DND-41 (cell line): ENCODE measurements at regions not wholly inside any gene's neighbourhood (a gene's known extent, or its start where the extent isn't known, plus 50 kb on each side); places are given as distances from the start of the nearest gene placed in this dataset.

Experiments
- CTCF ChIP-seq: IDR thresholded peaks from 2 replicates; pipeline ENCODE4 v1.5.1; 2012; ENCODE audit warnings: borderline replicate concordance, low read length, moderate library complexity, mild to moderate bottlenecking; ENCODE audit not compliant: poor library complexity, severe bottlenecking; ENCODE audit errors: extremely low read depth
- EZH2 ChIP-seq: IDR thresholded peaks from 3 replicates; pipeline ENCODE4 v1.6.1; 2012; ENCODE audit warnings: borderline replicate concordance, low read depth, mild to moderate bottlenecking, moderate library complexity, low read length, inconsistent platforms; ENCODE audit not compliant: severe bottlenecking

GRCh38 chr6:126134491-126134890 lies 148.2 kb downstream of the TRMT11 start:
- no peak for TF ChIP-seq CTCF
- no peak for TF ChIP-seq EZH2
